Keratinocyte (primary cell): ENCODE measurements at regions not wholly inside any gene's neighbourhood (a gene's known extent, or its start where the extent isn't known, plus 50 kb on each side); places are given as distances from the start of the nearest gene placed in this dataset.

Source experiments
- DNase-seq: peaks from one replicate; pipeline ENCODE4 v3.0.0-alpha.2; 2011; ENCODE audit warnings: low read depth, missing footprints, low spot score
- FAIRE-seq: peaks from 2 replicates; lab custom pipeline; 2011; peaks lifted over from hg19 to GRCh38; lab: Jason Lieb, UNC
- H2AFZ ChIP-seq: 2 replicates; pipeline ENCODE4 v1.6.0; 2012; ENCODE audit warnings: low read length, control low read depth, inconsistent platforms; ENCODE audit not compliant: control insufficient read depth
- H3K27ac ChIP-seq: 2 replicates; pipeline ENCODE4 v1.5.1; 2011; ENCODE audit warnings: low read length; ENCODE audit not compliant: control insufficient read depth, insufficient read depth
- H3K27me3 ChIP-seq: 3 replicates; pipeline ENCODE4 v1.6.0; 2011; ENCODE audit warnings: low read length; ENCODE audit not compliant: control insufficient read depth, insufficient read depth; ENCODE audit errors: extremely low read depth
- H3K36me3 ChIP-seq, 2 experiments: 2 replicates in 1 of 2; 3 replicates in 1 of 2; pipeline ENCODE4 v1.5.1; 2011; ENCODE audit warnings: low read length in 2 of 2, mild to moderate bottlenecking in 1 of 2; ENCODE audit not compliant: control insufficient read depth in 2 of 2, insufficient read depth in 2 of 2; ENCODE audit errors: extremely low read depth in 1 of 2
- H3K4me1 ChIP-seq: 3 replicates; pipeline ENCODE4 v1.5.1; 2011; ENCODE audit warnings: low read length; ENCODE audit not compliant: control insufficient read depth, insufficient read depth; ENCODE audit errors: extremely low read depth
- H3K4me2 ChIP-seq: 3 replicates; pipeline ENCODE4 v1.6.0; 2011; ENCODE audit warnings: low read depth, low read length; ENCODE audit not compliant: control insufficient read depth, insufficient read depth; ENCODE audit errors: extremely low read depth
- H3K4me3 ChIP-seq, 3 experiments: fragments of 200-600 bp in 1 of 3; sonication (generic) in 1 of 3; 2 replicates in 2 of 3; 3 replicates in 1 of 3; pipeline ENCODE4 v1.5.1; 2011 to 2016; ENCODE audit warnings: low read length in 3 of 3, mild to moderate bottlenecking in 3 of 3, control low read depth in 2 of 3, inconsistent platforms in 1 of 3, low read depth in 1 of 3, mixed read lengths in 1 of 3, mixed run types in 1 of 3, moderate library complexity in 1 of 3; ENCODE audit not compliant: control insufficient read depth in 2 of 3, insufficient read depth in 2 of 3; ENCODE audit errors: extremely low read depth in 1 of 3
- H3K79me2 ChIP-seq: 2 replicates; pipeline ENCODE4 v1.6.0; 2012; ENCODE audit warnings: low read length; ENCODE audit not compliant: control insufficient read depth, insufficient read depth
- H3K9ac ChIP-seq: 3 replicates; pipeline ENCODE4 v1.6.0; 2011; ENCODE audit warnings: low read length; ENCODE audit not compliant: control insufficient read depth, insufficient read depth; ENCODE audit errors: extremely low read depth
- H3K9me1 ChIP-seq: 3 replicates; pipeline ENCODE4 v1.6.0; 2011; ENCODE audit warnings: low read length; ENCODE audit not compliant: control insufficient read depth, insufficient read depth; ENCODE audit errors: extremely low read depth
- H3K9me3 ChIP-seq: 2 replicates; pipeline ENCODE4 v1.5.1; 2012; ENCODE audit warnings: low read depth, low read length; ENCODE audit not compliant: control insufficient read depth
- H4K20me1 ChIP-seq: 3 replicates; pipeline ENCODE4 v1.6.0; 2011; ENCODE audit warnings: low read length; ENCODE audit not compliant: control insufficient read depth, insufficient read depth; ENCODE audit errors: extremely low read depth
- CTCF ChIP-seq, 3 experiments: IDR thresholded peaks in 1 of 3; conservative IDR thresholded peaks in 1 of 3; optimal IDR thresholded peaks in 1 of 3; 2 replicates in 2 of 3; 3 replicates in 1 of 3; pipeline versions ENCODE3 to v1.5.1; 2011; ENCODE audit warnings: low read length in 3 of 3, mild to moderate bottlenecking in 3 of 3, moderate library complexity in 2 of 3, control low read depth in 1 of 3, inconsistent platforms in 1 of 3; ENCODE audit not compliant: insufficient read depth in 2 of 3; ENCODE audit errors: extremely low read depth in 1 of 3
- EZH2 ChIP-seq: IDR thresholded peaks from one replicate; pipeline ENCODE4 v1.6.1; 2012; ENCODE audit warnings: inconsistent platforms, mild to moderate bottlenecking, low read length, moderate library complexity
- dilution Hi-C: fragments of 300-500 bp; cut with MboI; formaldehyde crosslinking; loops from one replicate; pipeline ENCODE4 v1.7.0; 2020; ENCODE audit warnings: low sequenced_read_pairs; ENCODE audit not compliant: extremely low pct_ligation_motif_present

DNA sequence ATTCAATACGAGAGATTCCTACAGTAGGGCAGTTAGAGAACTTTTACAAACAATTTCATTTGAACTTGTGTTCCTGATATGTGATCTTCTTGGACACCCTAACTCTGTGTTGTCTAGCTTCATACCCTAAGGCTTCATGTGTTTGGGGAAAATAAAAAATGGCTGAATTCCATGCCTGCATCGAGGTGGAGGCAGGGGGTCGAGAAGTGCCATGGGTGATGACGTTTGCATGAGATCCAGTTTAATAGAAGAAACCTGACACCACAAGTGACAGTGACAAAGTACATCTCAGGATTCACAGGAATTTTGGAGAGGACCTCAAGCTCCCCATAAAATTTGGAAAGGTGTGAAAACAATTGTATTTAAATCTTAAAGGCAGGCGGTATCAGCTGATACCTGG, 169.2 kb upstream of the NABP1 start:
- Histone ChIP-seq H3K4me3 (no peak overlapping the region), H3K36me3 (no peaks in the 10 kb centered on the region), H3K4me2 (no peak overlapping the region), H2AFZ (no peak overlapping the region), H3K9me3 (no peaks in the 10 kb centered on the region), H3K9ac (no peak overlapping the region), H3K27ac (no peak overlapping the region), H3K4me1 (no peaks in the 10 kb centered on the region), H4K20me1 (no peaks in the 10 kb centered on the region), H3K9me1 (no peaks in the 10 kb centered on the region), H3K79me2 (no peaks in the 10 kb centered on the region), H3K27me3 (no peaks in the 10 kb centered on the region)
- dilution Hi-C loops: no loop called here
- DNase-seq (no peak), FAIRE-seq (no peak)
- TF ChIP-seq EZH2 (no peak), CTCF (optimal IDR thresholded peaks at IDR 0.05 in 1 of 3, IDR thresholded peaks at IDR 0.05 in 1 of 3, conservative IDR thresholded peaks at IDR 0.05 in 1 of 3; ENCODE audit: extremely low read depth in 1 of 3, insufficient read depth in 2 of 3, low read length in 3 of 3) (no peak)

DNA sequence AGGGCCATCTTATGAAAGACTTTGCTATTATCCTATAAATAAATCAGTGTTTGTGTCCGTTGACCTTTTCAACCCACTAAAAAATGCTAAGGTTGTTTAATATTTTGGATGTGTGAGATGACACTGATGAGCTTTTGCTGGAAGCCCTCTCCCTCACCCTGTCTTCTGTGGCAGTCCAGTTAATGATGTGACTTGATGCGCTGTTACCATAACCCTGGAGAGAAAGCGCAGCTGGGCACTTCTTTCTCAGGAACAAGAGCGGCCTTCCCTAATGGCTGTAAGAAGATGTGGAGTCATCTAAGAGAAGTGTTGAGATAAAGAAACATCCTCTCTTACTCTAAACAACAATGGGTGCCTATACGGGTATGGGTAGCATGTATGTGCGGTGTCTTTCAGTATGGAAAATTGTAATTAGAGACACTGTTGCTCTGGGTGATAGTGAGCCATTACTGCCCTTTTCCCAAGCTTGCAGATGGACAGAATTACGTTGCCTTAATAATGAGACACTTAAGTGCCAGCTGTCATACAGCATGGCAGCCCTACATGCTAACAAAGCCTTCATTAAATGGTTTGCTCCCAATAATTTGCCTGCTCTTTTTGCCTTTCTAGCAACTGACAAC, 165.6 kb upstream of the NABP1 start:
- Histone ChIP-seq H3K4me3 (no peak overlapping the region), H3K4me1 (no peaks in the 10 kb centered on the region), H3K9me1 (no peaks in the 10 kb centered on the region), H2AFZ (no peak overlapping the region), H3K4me2 (no peak overlapping the region), H3K36me3 (no peaks in the 10 kb centered on the region), H3K27me3 (no peaks in the 10 kb centered on the region), H3K9ac (no peak overlapping the region), H3K9me3 (no peaks in the 10 kb centered on the region), H4K20me1 (no peaks in the 10 kb centered on the region), H3K79me2 (no peaks in the 10 kb centered on the region), H3K27ac (no peak overlapping the region)
- FAIRE-seq (no peak), DNase-seq (no peak)
- dilution Hi-C loops: no loop called here
- TF ChIP-seq EZH2 (no peak), CTCF (optimal IDR thresholded peaks at IDR 0.05 in 1 of 3, IDR thresholded peaks at IDR 0.05 in 1 of 3, conservative IDR thresholded peaks at IDR 0.05 in 1 of 3; ENCODE audit: extremely low read depth in 1 of 3, insufficient read depth in 2 of 3, low read length in 3 of 3) (no peak)
